ENCODE measurements at regions not wholly inside any gene's neighbourhood (a gene's known extent, or its start where the extent isn't known, plus 50 kb on each side); places are given as distances from the start of the nearest gene placed in this dataset.

GRCh38 chr10:35792291-35792690 lies 150.2 kb upstream of the FZD8 start:
- TF ChIP-seq REST (IDR thresholded peaks at IDR 0.05; ENCODE audit: low read depth, low read length) (no peak), SMARCA5 (IDR thresholded peaks at IDR 0.05) (no peak), NFYB (IDR thresholded peaks at IDR 0.05; ENCODE audit: insufficient read depth, low read depth, low read length) (no peak), ZBTB4 (CRISPR knock-in tag; IDR thresholded peaks at IDR 0.05) (no peak), NKRF (conservative IDR thresholded peaks at IDR 0.05) (no peak), CTCF (IDR thresholded peaks at IDR 0.05 in 2 of 3, conservative IDR thresholded peaks at IDR 0.05 in 1 of 3; ENCODE audit: control insufficient read depth in 2 of 3, extremely low read depth in 1 of 3, insufficient read depth in 1 of 3, low read depth in 3 of 3, low read length in 3 of 3) (no peak), RBBP5 (conservative IDR thresholded peaks at IDR 0.05) (no peak), POLR2AphosphoS5 (IDR thresholded peaks at IDR 0.05; ENCODE audit: low read length) (no peak), FOXM1 (IDR thresholded peaks at IDR 0.05; ENCODE audit: low read depth, low read length) (no peak), POLR2A (IDR thresholded peaks at IDR 0.05; ENCODE audit: low read depth, low read length) (no peak), USF1 (IDR thresholded peaks at IDR 0.05; ENCODE audit: borderline replicate concordance, extremely low read length, insufficient read depth, low read depth, low read length) (no peak), CREM (IDR thresholded peaks at IDR 0.05; ENCODE audit: low read depth) (no peak)
